NCI-H510A (cell line): ENCODE measurements at regions not wholly inside any gene's neighbourhood (a gene's known extent, or its start where the extent isn't known, plus 50 kb on each side); places are given as distances from the start of the nearest gene placed in this dataset.
"Not testable (repeated sequence)": the region's sequence is repeated elsewhere in the genome, so short reads cannot be mapped to it uniquely, and the experiment has no call there.

ENCODE experiments used
- DNase-seq: peaks from one replicate; lab custom pipeline; 2025; lab: John Stamatoyannopoulos, UW

- DNase-seq = no peak
These were observed 650.0 kb upstream of the STXBP6 start for GRCh38 chr14:25699981-25700380.

GRCh38 chr14:25698111-25698510, 648.2 kb upstream of the STXBP6 start:
- DNase-seq = no peak

GRCh38 chr14:25696176-25696575, 646.2 kb upstream of the STXBP6 start:
- DNase-seq = no peak

- DNase-seq = no peak
These were observed 635.1 kb upstream of the STXBP6 start for GRCh38 chr14:25685004-25685403.

- DNase-seq = no peak
These were observed 631.0 kb upstream of the STXBP6 start for GRCh38 chr14:25680934-25681333.

- not testable (repeated sequence) for DNase-seq
These were observed 630.6 kb upstream of the STXBP6 start for GRCh38 chr14:25680511-25680910.

GRCh38 chr14:25677111-25677510, 627.2 kb upstream of the STXBP6 start:
- DNase-seq = no peak

- DNase-seq = no peak
These were observed 617.4 kb upstream of the STXBP6 start for GRCh38 chr14:25667387-25667786.

- DNase-seq = no peak
These were observed 616.9 kb upstream of the STXBP6 start for GRCh38 chr14:25666877-25667276.

- no peak for DNase-seq
These were observed 609.0 kb upstream of the STXBP6 start for GRCh38 chr14:25658988-25659387.

- DNase-seq = no peak
These were observed 580.5 kb upstream of the STXBP6 start for GRCh38 chr14:25630447-25630846.

GRCh38 chr14:25628978-25629377, 579.0 kb upstream of the STXBP6 start:
- DNase-seq = no peak

GRCh38 chr14:25628390-25628789, 578.4 kb upstream of the STXBP6 start:
- no peak for DNase-seq

GRCh38 chr14:25626986-25627385, 577.0 kb upstream of the STXBP6 start:
- DNase-seq = no peak

GRCh38 chr14:25622763-25623162, 572.8 kb upstream of the STXBP6 start:
- no peak for DNase-seq

- DNase-seq = no peak
These were observed 570.6 kb upstream of the STXBP6 start for GRCh38 chr14:25620515-25620914.

- no peak for DNase-seq
These were observed 565.2 kb upstream of the STXBP6 start for GRCh38 chr14:25615174-25615573.

GRCh38 chr14:25607192-25607591, 557.2 kb upstream of the STXBP6 start:
- DNase-seq = no peak

- no peak for DNase-seq
These were observed 552.2 kb upstream of the STXBP6 start for GRCh38 chr14:25602106-25602505.

- DNase-seq = no peak
These were observed 538.8 kb upstream of the STXBP6 start for GRCh38 chr14:25588751-25589150.

- DNase-seq = no peak
These were observed 524.8 kb upstream of the STXBP6 start for GRCh38 chr14:25574628-25575325.

- no peak for DNase-seq
These were observed 520.5 kb upstream of the STXBP6 start for GRCh38 chr14:25570483-25570882.

- no peak for DNase-seq
These were observed 507.5 kb upstream of the STXBP6 start for GRCh38 chr14:25557466-25557865.

GRCh38 chr14:25552826-25553225, 502.9 kb upstream of the STXBP6 start:
- no peak for DNase-seq
